ENCODE measurements at regions not wholly inside any gene's neighbourhood (a gene's known extent, or its start where the extent isn't known, plus 50 kb on each side); places are given as distances from the start of the nearest gene placed in this dataset.

DNA sequence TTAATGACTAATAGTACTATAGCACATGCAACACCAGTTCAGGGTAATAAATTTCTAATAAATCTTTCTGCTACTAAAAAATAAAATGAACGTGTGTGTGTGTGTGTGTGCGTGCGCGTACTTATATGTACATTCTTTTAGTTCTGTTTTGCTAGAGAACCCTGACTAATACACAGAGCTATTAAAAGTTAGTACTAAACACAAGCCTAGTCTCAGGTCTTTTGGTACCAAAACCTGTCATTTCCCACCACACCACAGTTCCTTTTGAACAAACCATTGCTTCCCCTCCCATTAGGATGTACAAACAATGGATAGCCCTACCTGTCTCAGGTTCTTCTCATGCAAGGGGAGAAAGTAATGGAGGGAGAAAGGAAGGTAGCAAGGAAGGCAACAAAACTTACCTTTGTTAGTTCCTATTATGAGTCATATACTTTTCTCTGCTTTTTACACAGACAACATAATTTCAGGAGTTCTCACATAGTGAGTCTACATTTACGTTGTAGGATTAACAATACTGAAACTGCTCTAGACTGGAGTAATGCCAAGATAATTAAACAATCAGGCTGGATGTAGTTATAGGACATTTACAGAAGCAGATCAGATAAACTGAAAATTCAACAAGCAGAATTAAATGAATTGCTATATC is 427.2 kb downstream of the KCNJ3 start:
- DNase-seq: no peak

GRCh38 chr2:155115846-155116245 is 417.4 kb downstream of the KCNJ3 start:
- DNase-seq: no peak

DNA sequence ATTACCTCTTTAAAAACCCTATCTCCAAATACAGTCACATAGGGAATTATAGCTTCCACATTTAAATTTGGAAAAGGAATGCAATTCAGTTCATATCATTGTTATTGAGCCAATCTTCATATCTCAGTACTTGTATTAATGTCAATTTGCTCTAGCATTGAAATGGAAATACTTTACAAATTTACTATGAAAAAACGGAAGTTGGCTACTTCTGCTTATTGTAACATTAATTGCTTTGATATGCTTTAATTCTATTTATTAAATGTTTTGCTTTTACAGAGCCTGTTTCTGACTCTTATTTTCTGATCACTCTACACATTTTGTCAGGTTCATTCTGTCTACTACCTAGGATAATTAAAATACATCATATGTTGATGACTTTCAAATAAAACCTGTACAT is 412.6 kb downstream of the KCNJ3 start:
- DNase-seq: no peak

GRCh38 chr2:155109527-155109926 is 411.0 kb downstream of the KCNJ3 start:
- DNase-seq: no peak

- DNase-seq: no peak
These were observed 401.8 kb downstream of the KCNJ3 start for GRCh38 chr2:155100261-155100660.

GRCh38 chr2:155099784-155100183 is 401.3 kb downstream of the KCNJ3 start:
- DNase-seq: no peak

GRCh38 chr2:155095613-155096012 is 397.1 kb downstream of the KCNJ3 start:
- no peak for DNase-seq

DNA sequence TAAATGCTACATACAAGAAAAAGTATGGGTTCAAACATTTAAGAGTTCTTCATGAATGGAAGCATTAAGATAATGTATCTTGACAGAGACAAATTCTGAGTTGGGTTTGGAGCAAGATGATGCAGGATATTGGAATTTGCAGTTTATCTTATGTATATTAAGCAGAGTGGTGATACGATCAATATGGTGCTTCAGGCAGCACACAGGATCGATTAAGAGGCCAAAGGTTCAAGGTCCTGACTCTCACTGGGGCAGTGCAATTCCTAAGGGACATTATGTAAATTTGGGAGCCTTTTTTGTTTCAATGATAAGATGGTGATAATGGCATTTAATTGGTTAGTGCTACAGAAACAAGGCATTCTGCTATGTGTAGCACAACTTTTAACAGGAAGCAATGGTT is 381.9 kb downstream of the KCNJ3 start:
- DNase-seq: no peak

DNA sequence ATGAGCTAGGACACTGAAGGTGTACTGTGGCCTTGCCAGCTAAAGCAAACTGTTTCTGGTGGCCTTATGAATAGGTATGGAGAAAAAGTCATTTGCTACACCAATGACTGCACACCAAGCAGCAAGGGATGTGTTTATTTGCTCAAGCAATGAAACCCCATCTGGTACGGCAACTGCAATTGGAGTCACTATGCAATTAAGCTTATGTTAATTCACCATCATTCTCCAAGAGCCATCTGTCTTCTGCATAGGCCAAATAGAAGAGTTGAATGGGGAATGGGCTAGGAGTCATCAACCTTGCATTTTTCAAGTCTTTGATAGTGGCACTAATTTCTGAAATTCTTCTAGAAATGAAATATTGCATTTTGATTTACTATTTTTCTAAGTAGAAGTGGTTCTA is 372.0 kb downstream of the KCNJ3 start:
- no peak for DNase-seq

DNA sequence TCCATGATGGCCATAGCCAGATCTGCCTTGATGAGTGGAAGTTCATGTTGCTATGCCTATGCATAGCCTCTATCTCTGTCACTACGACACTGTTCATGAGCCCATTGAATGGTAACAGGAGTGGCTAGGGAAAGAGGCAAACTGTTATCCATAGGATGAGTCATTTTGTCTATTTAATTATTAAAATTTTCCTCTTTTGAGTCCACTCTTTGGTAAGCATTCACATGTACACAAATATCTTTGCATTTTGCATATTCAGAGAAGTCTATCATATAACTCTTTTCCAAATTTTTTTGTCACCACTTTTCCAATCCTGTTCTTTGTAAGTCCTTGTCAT is 364.4 kb downstream of the KCNJ3 start:
- DNase-seq: no peak

GRCh38 chr2:155062250-155062921 is 363.9 kb downstream of the KCNJ3 start:
- DNase-seq: no peak

DNA sequence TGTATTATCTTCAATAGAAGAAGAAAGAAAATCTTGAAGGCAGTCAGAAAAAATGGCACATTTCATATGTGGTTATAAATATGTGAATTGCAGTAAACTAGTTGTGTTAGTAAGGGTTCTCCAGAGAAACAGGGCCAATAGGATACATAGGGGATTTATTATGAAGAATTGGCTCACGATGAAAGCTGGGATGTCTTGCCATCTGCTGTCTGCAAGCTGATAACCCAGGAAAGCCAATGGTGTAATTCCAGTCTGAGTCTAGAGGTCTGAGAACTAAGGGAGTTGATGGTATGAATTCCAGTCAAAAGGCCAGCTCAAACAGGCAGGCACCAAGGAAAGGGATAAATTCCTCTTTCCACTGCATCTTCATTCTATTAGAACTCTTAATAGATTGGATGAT is 362.4 kb downstream of the KCNJ3 start:
- no peak for DNase-seq

- no peak for DNase-seq
These were observed 356.2 kb downstream of the KCNJ3 start for GRCh38 chr2:155054712-155055111.

DNA sequence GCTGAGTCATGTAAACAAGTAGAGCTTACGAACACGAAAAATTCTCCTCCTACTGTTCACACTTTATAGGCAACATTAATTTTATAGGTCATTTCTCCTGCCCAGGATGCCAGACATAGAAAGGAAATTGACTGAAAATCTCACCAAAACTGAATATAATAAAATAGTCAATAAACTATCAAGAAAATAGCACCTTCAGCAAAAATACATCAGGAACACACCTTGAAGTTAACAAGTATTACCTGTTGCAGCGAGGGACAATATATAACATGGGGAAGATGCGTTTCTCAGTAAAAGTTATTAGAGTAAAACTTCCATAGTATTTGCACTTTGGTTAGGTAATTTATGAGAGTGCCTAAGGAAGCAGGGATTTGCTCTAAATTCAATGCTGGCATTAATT is 344.6 kb downstream of the KCNJ3 start:
- no peak for DNase-seq

GRCh38 chr2:155035308-155035707 is 336.8 kb downstream of the KCNJ3 start:
- no peak for DNase-seq

GRCh38 chr2:155033652-155034051 is 335.2 kb downstream of the KCNJ3 start:
- DNase-seq: no peak

DNA sequence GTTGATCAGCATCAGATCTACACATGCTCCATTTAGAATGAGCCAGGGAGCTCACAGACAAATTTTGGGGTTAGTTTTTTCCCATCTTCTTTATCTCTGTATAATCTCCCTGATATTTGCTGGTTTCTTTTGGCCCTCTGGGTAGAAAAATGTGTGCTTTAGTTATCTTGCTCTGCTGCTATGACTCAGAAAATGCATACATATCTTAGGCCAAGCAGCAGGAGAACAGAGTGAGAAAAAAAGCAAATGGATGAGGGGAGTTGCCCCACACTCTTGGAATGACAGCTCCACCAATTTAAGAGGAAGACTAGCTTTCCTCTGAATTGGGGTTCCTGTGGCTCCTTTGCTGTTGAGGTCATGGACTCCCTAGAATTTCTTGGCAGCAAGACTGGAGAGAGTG is 331.8 kb downstream of the KCNJ3 start:
- DNase-seq: no peak

GRCh38 chr2:155026651-155027174 is 328.2 kb downstream of the KCNJ3 start:
- DNase-seq: no peak

GRCh38 chr2:155023674-155024073 is 325.2 kb downstream of the KCNJ3 start:
- no peak for DNase-seq

DNA sequence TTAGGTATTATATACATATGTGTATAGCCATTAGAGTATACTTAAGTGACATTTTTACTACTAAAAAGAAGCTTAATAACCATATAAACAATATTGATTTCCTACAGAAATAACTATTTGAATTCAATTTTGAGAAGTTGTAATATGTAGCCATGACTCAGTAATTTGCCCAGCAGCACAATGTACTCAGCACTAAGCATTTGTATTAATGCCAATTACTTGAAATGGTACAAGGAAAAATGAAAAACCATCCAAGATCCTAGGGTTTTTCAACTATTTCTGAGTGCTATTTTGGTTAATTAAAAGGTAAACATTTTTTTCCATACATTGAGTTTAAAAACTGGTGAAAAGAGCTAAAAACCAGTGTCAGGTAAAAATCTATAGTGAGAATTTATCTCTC is 324.0 kb downstream of the KCNJ3 start:
- DNase-seq: no peak

GRCh38 chr2:155021618-155022017 is 323.1 kb downstream of the KCNJ3 start:
- DNase-seq: no peak

DNA sequence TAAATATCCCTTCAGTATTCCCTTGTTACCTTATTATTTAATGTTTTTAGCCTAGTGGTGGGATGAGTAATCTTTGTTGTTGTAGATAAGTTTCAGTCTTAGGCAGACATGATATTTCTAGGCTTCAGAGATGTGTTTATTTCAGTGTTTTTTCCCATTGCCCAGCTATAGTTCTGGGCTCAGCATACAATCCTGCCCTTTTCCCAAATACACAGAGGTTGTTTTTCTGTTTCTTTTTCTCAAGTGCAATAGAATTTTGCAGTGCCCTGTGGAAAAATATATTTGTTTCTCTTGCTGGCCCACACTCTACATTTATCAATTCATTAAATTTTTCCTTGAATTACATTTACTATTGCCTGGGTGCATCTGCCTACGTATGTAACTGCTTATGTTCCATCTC is 321.8 kb downstream of the KCNJ3 start:
- no peak for DNase-seq

DNA sequence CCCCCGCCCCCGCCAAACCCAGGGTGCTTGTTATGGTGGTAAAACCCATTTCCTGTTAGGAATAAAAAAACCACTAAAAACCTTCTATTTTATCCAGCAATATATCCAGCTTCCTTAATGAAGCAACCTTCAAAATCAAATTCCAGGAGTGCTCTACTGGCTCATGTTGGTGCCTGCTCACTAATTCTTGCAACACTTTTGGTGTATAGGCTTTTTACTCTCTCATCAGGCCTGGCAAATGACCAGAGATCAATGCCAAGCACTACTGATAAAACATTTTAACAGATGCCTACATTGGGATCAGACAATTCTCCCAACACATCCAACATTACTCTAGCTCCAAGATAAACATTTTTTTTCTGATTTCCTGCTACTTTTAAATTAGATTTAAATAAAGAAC is 312.4 kb downstream of the KCNJ3 start:
- DNase-seq: no peak

DNA sequence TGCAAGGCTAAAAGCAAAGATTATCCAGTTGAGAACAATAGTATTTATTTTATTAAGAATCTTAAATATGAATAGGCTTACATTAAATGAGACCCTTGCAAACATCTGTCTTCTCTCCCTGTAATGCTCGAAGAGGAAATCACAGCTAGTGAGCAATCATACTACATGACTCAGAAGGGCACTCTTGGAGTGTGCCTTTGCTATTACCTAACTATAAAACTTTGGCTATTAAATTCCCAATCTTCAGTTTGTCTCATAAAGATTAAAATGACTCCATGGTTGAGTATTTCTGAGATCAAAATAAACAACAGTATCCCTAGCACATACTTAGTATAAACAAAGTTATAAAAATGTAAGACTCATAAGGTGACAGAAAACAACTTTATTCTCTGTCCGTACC is 296.9 kb downstream of the KCNJ3 start:
- no peak for DNase-seq

GRCh38 chr2:154992826-154993225 is 294.3 kb downstream of the KCNJ3 start:
- DNase-seq: no peak
